Vagina (tissue), 2 donors: ENCODE measurements at regions not wholly inside any gene's neighbourhood (a gene's known extent, or its start where the extent isn't known, plus 50 kb on each side); places are given as distances from the start of the nearest gene placed in this dataset.

ENCODE experiments used
- CTCF ChIP-seq, 3 experiments: fragments of 450-650 bp in 2 of 3; fragments of 200-600 bp in 1 of 3; sonication (generic) in 1 of 3; IDR thresholded peaks; one replicate each; pipeline ENCODE4 v1.5.1; 2017 to 2019; ENCODE audit warnings: antibody characterized with exemption in 3 of 3, mild to moderate bottlenecking in 2 of 3, moderate library complexity in 2 of 3
- POLR2A ChIP-seq, 2 donors: fragments of 450-650 bp; IDR thresholded peaks; one replicate each; pipeline ENCODE4 v1.6.1; 2017; ENCODE audit warnings: antibody characterized with exemption in 2 of 2, mild to moderate bottlenecking in 2 of 2, moderate library complexity in 2 of 2
- POLR2AphosphoS5 ChIP-seq, 2 donors: sonication (generic); formaldehyde crosslinking; IDR thresholded peaks; one replicate each; pipeline ENCODE4 v1.9.0; 2017; ENCODE audit warnings: antibody characterized with exemption in 2 of 2, mild to moderate bottlenecking in 2 of 2, low read depth in 1 of 2; ENCODE audit not compliant: insufficient read depth in 1 of 2

DNA sequence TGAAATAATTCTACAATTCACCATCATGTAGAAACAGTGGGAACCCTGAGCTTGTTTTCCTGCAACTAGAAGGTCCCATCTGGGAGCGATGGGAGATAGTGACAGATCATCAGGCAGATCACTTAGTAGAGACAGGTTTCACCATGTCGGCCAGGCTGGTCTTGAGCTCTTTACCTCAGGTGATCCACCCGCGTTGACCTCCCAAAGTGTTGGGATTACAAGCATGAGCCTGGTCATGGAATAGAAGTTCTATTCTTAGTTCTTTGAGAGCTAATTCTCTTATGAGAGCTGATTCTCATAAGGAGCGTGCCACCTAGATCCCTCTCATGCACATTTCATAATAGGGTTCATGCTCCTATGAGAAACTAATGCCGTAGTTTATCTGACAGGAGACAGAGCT is 778.0 kb upstream of the AUTS2 start:
- no peak for TF ChIP-seq CTCF (IDR thresholded peaks at IDR 0.05)
- no peak for TF ChIP-seq POLR2AphosphoS5 (IDR thresholded peaks at IDR 0.05; ENCODE audit: insufficient read depth in 1 of 2, low read depth in 1 of 2)
- no peak for TF ChIP-seq POLR2A (IDR thresholded peaks at IDR 0.05)
